SK-N-SH treated with all-trans-retinoic acid at 6 μM for 48 hours (cell line): ENCODE measurements at regions not wholly inside any gene's neighbourhood (a gene's known extent, or its start where the extent isn't known, plus 50 kb on each side); places are given as distances from the start of the nearest gene placed in this dataset.

Source experiments
- ARNTL ChIP-seq: fragments of 450-650 bp; formaldehyde crosslinking; IDR thresholded peaks from 2 replicates; pipeline ENCODE4 v1.5.0; 2020; ENCODE audit warnings: low read depth, mild to moderate bottlenecking, moderate library complexity, borderline replicate concordance
- BACH2 ChIP-seq: fragments of 250-450 bp; sonication (Bioruptor Pico); IDR thresholded peaks from 2 replicates; pipeline ENCODE4 v1.9.0; 2021; ENCODE audit warnings: mild to moderate bottlenecking, borderline replicate concordance
- CSDC2 ChIP-seq: fragments of 250-450 bp; sonication (Bioruptor Pico); IDR thresholded peaks from 2 replicates; pipeline ENCODE4 v1.5.0; 2020; ENCODE audit warnings: mild to moderate bottlenecking, moderate library complexity
- OSR1 ChIP-seq: fragments of 250-450 bp; sonication (Bioruptor Pico); IDR thresholded peaks from 2 replicates; pipeline ENCODE4 v1.8.0; 2022; ENCODE audit warnings: moderate library complexity, mild to moderate bottlenecking, inconsistent platforms
- RARB ChIP-seq: fragments of 250-450 bp; sonication (Bioruptor Pico); IDR thresholded peaks from 2 replicates; pipeline ENCODE4 v1.8.0; 2021; ENCODE audit warnings: mild to moderate bottlenecking, moderate library complexity
- SNAI2 ChIP-seq: fragments of 250-450 bp; sonication (Bioruptor Pico); IDR thresholded peaks from 2 replicates; pipeline ENCODE4 v1.5.0; 2020; ENCODE audit warnings: mild to moderate bottlenecking, moderate library complexity
- TCF4 ChIP-seq: fragments of 250-450 bp; sonication (Bioruptor Pico); IDR thresholded peaks from 2 replicates; pipeline ENCODE4 v1.8.0; 2021; ENCODE audit warnings: mild to moderate bottlenecking, moderate library complexity, borderline replicate concordance
- ZC3H10 ChIP-seq: fragments of 250-450 bp; sonication (Bioruptor Pico); IDR thresholded peaks from 2 replicates; pipeline ENCODE4 v1.5.1; 2021; ENCODE audit warnings: mild to moderate bottlenecking, moderate library complexity
- ZFP3 ChIP-seq: fragments of 250-450 bp; sonication (Bioruptor Pico); IDR thresholded peaks from 2 replicates; pipeline ENCODE4 v1.5.0; 2020; ENCODE audit warnings: mild to moderate bottlenecking, moderate library complexity
- ZNF70 ChIP-seq: fragments of 450-650 bp; formaldehyde crosslinking; IDR thresholded peaks from 2 replicates; pipeline ENCODE4 v1.5.0; 2020; ENCODE audit warnings: mild to moderate bottlenecking, moderate library complexity
- TF ChIP-seq, protein P1 (sequence below): fragments of 250-450 bp; sonication (Bioruptor Pico); IDR thresholded peaks from 2 replicates; pipeline ENCODE4 v1.5.1; 2020; ENCODE audit warnings: low read depth, mild to moderate bottlenecking, moderate library complexity
- TF ChIP-seq, protein P2 (sequence below): fragments of 250-450 bp; sonication (Bioruptor Pico); IDR thresholded peaks from 2 replicates; pipeline ENCODE4 v1.8.0; 2020; ENCODE audit warnings: mild to moderate bottlenecking, moderate library complexity, borderline replicate concordance

DNA sequence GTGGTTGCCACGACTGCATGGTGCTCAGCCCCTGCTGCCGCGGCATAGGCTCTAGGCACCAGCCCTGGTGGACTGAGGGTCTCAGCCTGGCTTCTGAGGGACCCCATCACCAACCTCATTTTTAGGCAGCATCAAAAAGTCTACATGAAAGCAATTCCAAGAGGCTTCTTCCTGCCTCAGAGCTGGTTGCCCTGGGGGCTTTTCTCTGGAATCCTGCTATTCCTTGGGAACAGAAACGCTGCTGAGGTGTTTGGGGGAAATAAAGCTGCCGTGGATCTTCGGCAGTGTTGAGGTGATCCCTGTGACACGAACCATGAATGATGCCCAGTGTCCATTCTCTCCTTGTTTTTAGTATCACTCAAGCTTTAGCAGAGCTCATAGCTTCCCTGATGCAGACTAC is 148.4 kb upstream of the LRFN2 start:
- TF ChIP-seq, protein P1, sequence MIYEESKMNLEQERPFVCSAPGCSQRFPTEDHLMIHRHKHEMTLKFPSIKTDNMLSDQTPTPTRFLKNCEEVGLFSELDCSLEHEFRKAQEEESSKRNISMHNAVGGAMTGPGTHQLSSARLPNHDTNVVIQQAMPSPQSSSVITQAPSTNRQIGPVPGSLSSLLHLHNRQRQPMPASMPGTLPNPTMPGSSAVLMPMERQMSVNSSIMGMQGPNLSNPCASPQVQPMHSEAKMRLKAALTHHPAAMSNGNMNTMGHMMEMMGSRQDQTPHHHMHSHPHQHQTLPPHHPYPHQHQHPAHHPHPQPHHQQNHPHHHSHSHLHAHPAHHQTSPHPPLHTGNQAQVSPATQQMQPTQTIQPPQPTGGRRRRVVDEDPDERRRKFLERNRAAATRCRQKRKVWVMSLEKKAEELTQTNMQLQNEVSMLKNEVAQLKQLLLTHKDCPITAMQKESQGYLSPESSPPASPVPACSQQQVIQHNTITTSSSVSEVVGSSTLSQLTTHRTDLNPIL (CRISPR knock-in tag): no peak
- TF ChIP-seq, protein P2, sequence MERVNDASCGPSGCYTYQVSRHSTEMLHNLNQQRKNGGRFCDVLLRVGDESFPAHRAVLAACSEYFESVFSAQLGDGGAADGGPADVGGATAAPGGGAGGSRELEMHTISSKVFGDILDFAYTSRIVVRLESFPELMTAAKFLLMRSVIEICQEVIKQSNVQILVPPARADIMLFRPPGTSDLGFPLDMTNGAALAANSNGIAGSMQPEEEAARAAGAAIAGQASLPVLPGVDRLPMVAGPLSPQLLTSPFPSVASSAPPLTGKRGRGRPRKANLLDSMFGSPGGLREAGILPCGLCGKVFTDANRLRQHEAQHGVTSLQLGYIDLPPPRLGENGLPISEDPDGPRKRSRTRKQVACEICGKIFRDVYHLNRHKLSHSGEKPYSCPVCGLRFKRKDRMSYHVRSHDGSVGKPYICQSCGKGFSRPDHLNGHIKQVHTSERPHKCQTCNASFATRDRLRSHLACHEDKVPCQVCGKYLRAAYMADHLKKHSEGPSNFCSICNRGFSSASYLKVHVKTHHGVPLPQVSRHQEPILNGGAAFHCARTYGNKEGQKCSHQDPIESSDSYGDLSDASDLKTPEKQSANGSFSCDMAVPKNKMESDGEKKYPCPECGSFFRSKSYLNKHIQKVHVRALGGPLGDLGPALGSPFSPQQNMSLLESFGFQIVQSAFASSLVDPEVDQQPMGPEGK (CRISPR knock-in tag): no peak
- no peak for TF ChIP-seq OSR1 (CRISPR knock-in tag)
- TF ChIP-seq ARNTL (CRISPR knock-in tag): no peak
- TF ChIP-seq ZFP3: no peak
- TF ChIP-seq ZNF70 (CRISPR knock-in tag): no peak
- no peak for TF ChIP-seq BACH2
- no peak for TF ChIP-seq SNAI2 (CRISPR knock-in tag)
- TF ChIP-seq RARB (CRISPR knock-in tag): no peak
- no peak for TF ChIP-seq CSDC2 (CRISPR knock-in tag)
- TF ChIP-seq ZC3H10 (CRISPR knock-in tag): no peak
- no peak for TF ChIP-seq TCF4 (CRISPR knock-in tag)
